ENCODE measurements at regions not wholly inside any gene's neighbourhood (a gene's known extent, or its start where the extent isn't known, plus 50 kb on each side); places are given as distances from the start of the nearest gene placed in this dataset.

DNA sequence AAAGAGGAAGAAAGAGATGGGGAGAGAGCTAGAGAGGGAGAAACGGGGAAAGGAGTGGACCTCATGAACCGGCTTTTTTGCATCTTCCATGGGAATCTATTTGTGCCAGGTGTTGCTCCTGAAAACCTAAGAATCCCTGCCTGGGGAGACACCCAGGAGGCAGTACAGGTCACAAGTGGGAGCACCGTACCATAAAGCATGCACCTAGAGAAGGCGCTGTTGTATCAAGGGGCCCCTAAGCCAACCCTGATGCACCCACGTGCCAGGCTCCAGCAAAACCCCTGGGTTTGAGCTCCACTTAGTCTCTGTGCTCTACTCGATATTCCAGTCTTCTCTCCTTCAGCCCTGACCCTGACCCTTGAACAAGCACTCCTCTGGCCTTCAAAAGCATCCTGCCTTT is 233.6 kb downstream of the RRAGC start:
- Mint-ChIP-seq H3K27ac (no peak overlapping the region), H3K9me3 (no peaks in the 10 kb centered on the region), H3K4me3 (no peak overlapping the region), H3K36me3 (no peaks in the 10 kb centered on the region), H3K4me1 (no peaks in the 10 kb centered on the region), H3K27me3 (peaks cover 2% of the 10 kb centered on the region)

- H3K36me3 Mint-ChIP-seq = no peaks in the 10 kb centered on the region
Observed at GRCh38 chr1:38624336-38625039, 235.1 kb downstream of the RRAGC start.

GRCh38 chr1:38623529-38623928 is 236.0 kb downstream of the RRAGC start:
- no peaks in the 10 kb centered on the region for H3K4me1 Mint-ChIP-seq
- H3K27me3 Mint-ChIP-seq = no peaks in the 10 kb centered on the region
- H3K27ac Mint-ChIP-seq = no peak overlapping the region
- H3K9me3 Mint-ChIP-seq = no peaks in the 10 kb centered on the region
- H3K4me3 Mint-ChIP-seq = no peak overlapping the region
- H3K36me3 Mint-ChIP-seq = no peaks in the 10 kb centered on the region

More at GRCh38 chr1:38624336-38625039, 235.1 kb downstream of the RRAGC start:
- Mint-ChIP-seq H3K9me3 (no peaks in the 10 kb centered on the region), H3K27ac (no peak overlapping the region), H3K27me3 (no peaks in the 10 kb centered on the region), H3K4me1 (no peaks in the 10 kb centered on the region), H3K4me3 (no peak overlapping the region)

DNA sequence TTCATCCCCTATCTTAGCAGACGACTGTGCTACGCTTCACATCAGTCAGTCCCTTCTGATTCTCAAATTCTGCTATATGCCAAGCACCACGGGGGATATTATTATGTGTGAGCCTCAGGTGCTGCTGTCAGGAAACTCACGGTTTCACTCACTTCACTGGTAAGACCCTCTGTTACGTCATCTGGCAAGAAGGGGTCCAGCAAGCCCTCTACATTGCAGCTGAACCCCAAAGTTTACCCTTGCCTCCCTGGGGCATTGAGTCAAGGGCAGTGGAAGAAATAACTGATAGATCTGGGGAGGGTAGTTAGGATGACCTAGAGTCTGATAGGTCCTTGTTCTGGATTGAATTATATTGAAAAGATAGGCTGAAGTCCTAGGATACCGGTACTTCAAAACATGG is 237.4 kb downstream of the RRAGC start:
- H3K27ac Mint-ChIP-seq = no peak overlapping the region
- no peaks in the 10 kb centered on the region for H3K36me3 Mint-ChIP-seq
- H3K27me3 Mint-ChIP-seq = peaks cover 4% of the 10 kb centered on the region
- H3K4me1 Mint-ChIP-seq = no peaks in the 10 kb centered on the region
- no peak overlapping the region for H3K4me3 Mint-ChIP-seq
- no peaks in the 10 kb centered on the region for H3K9me3 Mint-ChIP-seq

DNA sequence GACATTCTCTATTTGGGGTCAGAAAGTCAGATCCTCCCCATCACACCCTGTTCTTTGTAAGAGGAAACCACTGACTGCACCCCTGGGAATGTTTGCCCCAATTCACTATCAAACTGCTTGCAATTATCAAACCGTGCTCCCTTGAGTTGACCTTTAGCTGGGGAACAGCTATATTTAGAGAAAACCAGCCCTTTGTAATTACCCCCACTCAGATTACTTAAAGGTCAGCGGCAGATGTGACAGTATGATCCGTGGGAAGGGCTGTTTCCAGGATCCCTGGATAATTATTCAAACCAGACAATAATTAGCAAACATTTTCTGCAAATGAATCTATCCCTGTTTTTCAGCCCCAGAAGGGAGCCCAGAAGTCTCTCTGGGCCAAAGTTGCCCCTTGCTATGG is 242.7 kb downstream of the RRAGC start:
- Mint-ChIP-seq H3K27ac (no peak overlapping the region), H3K27me3 (peaks cover 6% of the 10 kb centered on the region)

GRCh38 chr1:38615680-38616079 is 243.9 kb downstream of the RRAGC start:
- Mint-ChIP-seq H3K4me1 (no peaks in the 10 kb centered on the region), H3K27me3 (peaks cover 6% of the 10 kb centered on the region)

More for the DNA sequence above, 242.7 kb downstream of the RRAGC start:
- no peaks in the 10 kb centered on the region for H3K9me3 Mint-ChIP-seq
- no peaks in the 10 kb centered on the region for H3K36me3 Mint-ChIP-seq
- no peak overlapping the region for H3K4me3 Mint-ChIP-seq
- H3K4me1 Mint-ChIP-seq = no peaks in the 10 kb centered on the region

DNA sequence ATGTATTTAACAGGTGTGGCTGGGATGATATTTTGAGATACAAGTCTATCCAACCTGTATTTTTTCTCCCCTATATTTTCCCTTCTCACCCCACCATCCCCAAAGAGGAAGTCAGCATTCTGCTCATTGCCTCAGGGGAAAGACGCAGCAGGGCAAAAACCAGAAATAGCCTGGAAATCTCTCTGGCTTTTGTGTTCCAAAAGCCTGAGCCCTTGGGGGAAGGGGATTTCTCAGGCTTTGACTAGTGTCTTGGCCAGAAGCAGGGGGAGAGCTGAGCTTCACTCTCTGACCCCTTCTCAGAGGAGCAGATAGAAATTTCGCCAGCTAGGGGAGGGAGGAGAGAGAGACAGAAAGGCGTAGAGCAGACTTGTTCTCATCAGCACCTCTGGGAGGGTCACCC is 244.7 kb downstream of the RRAGC start:
- Mint-ChIP-seq H3K36me3 (no peaks in the 10 kb centered on the region), H3K27ac (no peak overlapping the region), H3K4me3 (no peak overlapping the region), H3K27me3 (peaks cover 6% of the 10 kb centered on the region), H3K4me1 (no peaks in the 10 kb centered on the region), H3K9me3 (no peaks in the 10 kb centered on the region)

More at GRCh38 chr1:38615680-38616079, 243.9 kb downstream of the RRAGC start:
- no peak overlapping the region for H3K27ac Mint-ChIP-seq
- H3K9me3 Mint-ChIP-seq = no peaks in the 10 kb centered on the region
- H3K36me3 Mint-ChIP-seq = no peaks in the 10 kb centered on the region
- H3K4me3 Mint-ChIP-seq = no peak overlapping the region

- H3K4me1 Mint-ChIP-seq = no peaks in the 10 kb centered on the region
- peaks cover 8% of the 10 kb centered on the region for H3K27me3 Mint-ChIP-seq
- no peaks in the 10 kb centered on the region for H3K9me3 Mint-ChIP-seq
- H3K4me3 Mint-ChIP-seq = no peak overlapping the region
- H3K27ac Mint-ChIP-seq = no peak overlapping the region
- no peaks in the 10 kb centered on the region for H3K36me3 Mint-ChIP-seq
Observed at GRCh38 chr1:38613996-38614395, 245.6 kb downstream of the RRAGC start.

- peaks cover 8% of the 10 kb centered on the region for H3K27me3 Mint-ChIP-seq
- no peaks in the 10 kb centered on the region for H3K9me3 Mint-ChIP-seq
- no peaks in the 10 kb centered on the region for H3K36me3 Mint-ChIP-seq
- H3K27ac Mint-ChIP-seq = no peak overlapping the region
- H3K4me1 Mint-ChIP-seq = no peaks in the 10 kb centered on the region
- no peak overlapping the region for H3K4me3 Mint-ChIP-seq
Observed at GRCh38 chr1:38612951-38613350, 246.6 kb downstream of the RRAGC start.

GRCh38 chr1:38611664-38612211 is 247.8 kb downstream of the RRAGC start:
- H3K27me3 Mint-ChIP-seq = peaks cover 5% of the 10 kb centered on the region
- no peak overlapping the region for H3K27ac Mint-ChIP-seq
- H3K4me1 Mint-ChIP-seq = no peaks in the 10 kb centered on the region
- no peak overlapping the region for H3K4me3 Mint-ChIP-seq
- no peaks in the 10 kb centered on the region for H3K9me3 Mint-ChIP-seq
- H3K36me3 Mint-ChIP-seq = no peaks in the 10 kb centered on the region

DNA sequence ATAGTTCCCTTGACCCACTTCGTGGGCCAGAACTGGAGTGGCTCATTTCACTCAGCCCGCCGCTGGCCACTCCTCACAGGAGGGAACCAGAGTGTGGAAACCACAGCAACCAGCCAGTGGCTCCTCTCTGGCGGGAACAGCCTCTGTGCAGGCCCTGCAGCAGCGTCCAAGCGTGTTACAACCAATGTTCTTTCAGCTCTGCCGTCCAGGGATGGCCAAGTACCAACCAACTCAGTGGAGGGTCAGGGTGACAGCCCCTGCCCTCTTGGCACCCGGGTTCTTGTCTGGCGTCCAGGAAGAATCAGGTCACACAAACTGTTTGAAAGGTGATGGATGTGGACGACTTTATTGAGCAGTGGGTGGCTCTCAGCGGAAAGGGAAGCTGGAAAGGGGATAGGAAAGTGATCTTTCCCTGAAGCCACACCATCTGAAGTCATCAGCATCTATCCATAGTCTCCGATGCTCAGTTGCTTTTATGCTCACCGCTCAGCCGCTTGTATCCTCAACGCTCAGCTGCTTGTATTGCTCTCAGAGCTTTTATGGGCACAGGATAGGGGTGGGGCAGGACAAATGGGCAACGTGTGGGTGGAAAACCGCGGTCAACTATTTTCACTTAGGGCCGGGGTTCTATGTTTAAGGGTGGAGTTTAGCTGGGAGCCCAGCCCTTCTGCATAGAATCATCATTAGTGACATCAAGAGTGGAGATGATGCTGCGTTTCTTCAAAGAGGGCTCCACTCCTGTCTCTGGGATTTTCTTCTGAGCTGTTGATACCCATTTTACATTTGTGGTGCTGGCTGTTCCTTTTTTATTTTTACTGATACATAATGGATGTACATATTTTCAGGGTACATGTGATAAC is 250.2 kb downstream of the RRAGC start:
- Mint-ChIP-seq H3K36me3 (no peaks in the 10 kb centered on the region), H3K4me3 (no peak overlapping the region), H3K27ac (no peak overlapping the region), H3K4me1 (no peaks in the 10 kb centered on the region), H3K27me3 (peaks cover 3% of the 10 kb centered on the region), H3K9me3 (no peaks in the 10 kb centered on the region)

DNA sequence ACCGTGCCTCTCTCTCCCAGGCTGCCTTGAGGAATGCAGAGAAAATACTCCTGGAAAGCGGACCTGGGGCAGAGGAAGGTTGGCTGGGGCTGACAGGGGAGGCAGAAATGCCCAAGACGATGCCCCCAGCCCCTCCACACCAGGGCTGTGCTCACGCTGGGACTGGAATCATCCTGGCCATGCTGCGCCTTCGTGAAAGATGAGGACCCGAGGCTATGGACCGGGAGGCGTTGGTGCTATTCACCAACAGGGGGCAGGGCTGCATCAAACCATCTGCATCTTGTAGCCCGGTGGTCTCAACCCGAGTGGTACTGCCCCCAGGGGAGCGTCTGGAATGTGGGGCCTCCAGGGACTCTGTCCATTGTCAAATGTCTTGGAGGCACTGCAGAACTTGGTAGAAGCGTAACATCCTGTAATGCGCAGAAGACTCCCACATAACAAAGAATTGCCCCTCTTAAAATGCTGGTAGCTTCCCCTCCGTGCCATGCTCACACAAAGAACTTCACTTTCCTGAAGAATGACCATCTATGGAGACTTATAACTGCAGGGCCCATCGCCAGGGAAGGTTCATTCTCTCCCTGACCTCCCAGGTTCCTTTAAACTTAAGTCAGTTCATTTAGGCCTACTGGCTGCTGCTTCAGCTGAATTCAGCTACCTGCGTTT is 251.2 kb downstream of the RRAGC start:
- H3K9me3 Mint-ChIP-seq = no peaks in the 10 kb centered on the region
- H3K4me1 Mint-ChIP-seq = no peaks in the 10 kb centered on the region
- H3K36me3 Mint-ChIP-seq = no peaks in the 10 kb centered on the region
- peaks cover 3% of the 10 kb centered on the region for H3K27me3 Mint-ChIP-seq
- no peak overlapping the region for H3K4me3 Mint-ChIP-seq
- H3K27ac Mint-ChIP-seq = no peak overlapping the region

DNA sequence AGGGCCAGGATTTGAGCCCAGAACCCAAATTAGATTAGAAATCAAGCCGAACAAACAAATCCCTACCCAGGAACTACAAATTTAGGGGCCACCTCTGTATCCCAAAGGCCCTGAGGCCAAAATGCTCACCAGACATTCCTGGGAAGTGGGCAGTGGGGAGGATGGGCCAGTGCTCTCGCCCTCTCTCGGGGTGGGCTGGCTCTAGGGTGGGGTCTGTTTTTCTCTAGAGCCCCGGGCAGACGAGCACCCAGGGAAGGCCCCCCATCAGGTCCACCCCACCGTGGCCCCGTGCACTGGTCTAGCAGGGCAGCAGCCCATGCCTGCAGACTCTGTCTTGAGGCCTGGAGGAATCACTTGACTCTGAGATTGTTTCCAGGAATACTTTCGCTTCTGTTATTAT is 252.0 kb downstream of the RRAGC start:
- Mint-ChIP-seq H3K4me1 (no peaks in the 10 kb centered on the region), H3K9me3 (no peaks in the 10 kb centered on the region), H3K36me3 (no peaks in the 10 kb centered on the region), H3K4me3 (no peak overlapping the region), H3K27me3 (peaks cover 3% of the 10 kb centered on the region), H3K27ac (no peak overlapping the region)

GRCh38 chr1:38605063-38605462 is 254.5 kb downstream of the RRAGC start:
- H3K4me3 Mint-ChIP-seq = no peak overlapping the region
- no peaks in the 10 kb centered on the region for H3K9me3 Mint-ChIP-seq
- peaks cover 4% of the 10 kb centered on the region for H3K27me3 Mint-ChIP-seq
- no peaks in the 10 kb centered on the region for H3K36me3 Mint-ChIP-seq
- H3K27ac Mint-ChIP-seq = no peak overlapping the region
- no peaks in the 10 kb centered on the region for H3K4me1 Mint-ChIP-seq

DNA sequence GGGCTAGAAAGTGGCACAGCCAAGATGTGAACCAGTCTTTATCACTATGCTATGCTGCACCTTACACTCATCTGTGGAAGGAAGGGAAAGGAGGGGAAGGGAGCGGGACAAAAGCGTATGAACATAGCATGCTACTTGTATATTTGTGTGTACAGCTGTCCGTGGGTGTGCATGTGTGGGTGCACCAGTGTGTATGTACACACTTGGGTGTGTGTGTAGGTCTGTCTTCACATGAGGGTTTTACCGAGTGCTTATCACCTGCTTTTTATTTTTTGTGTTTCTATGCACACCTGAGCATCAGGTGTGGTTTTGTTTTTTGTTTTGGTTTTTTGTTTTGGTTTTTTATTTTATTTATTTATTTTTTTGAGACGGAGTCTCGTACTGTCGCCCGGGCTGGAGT is 255.7 kb downstream of the RRAGC start:
- Mint-ChIP-seq H3K4me1 (no peaks in the 10 kb centered on the region), H3K9me3 (no peaks in the 10 kb centered on the region), H3K27me3 (peaks cover 2% of the 10 kb centered on the region), H3K36me3 (no peaks in the 10 kb centered on the region), H3K27ac (no peak overlapping the region), H3K4me3 (no peak overlapping the region)

- Mint-ChIP-seq H3K36me3 (no peaks in the 10 kb centered on the region), H3K4me3 (no peak overlapping the region), H3K27ac (no peak overlapping the region), H3K4me1 (no peaks in the 10 kb centered on the region), H3K27me3 (peaks cover 1% of the 10 kb centered on the region), H3K9me3 (no peaks in the 10 kb centered on the region)
Observed at GRCh38 chr1:38600905-38601304, 258.7 kb downstream of the RRAGC start.

All from activated naive CD4-positive, alpha-beta T cell treated with anti-CD3 and anti-CD28 coated beads, Interleukin-2, amount 50 U/mL, for 24 hours (primary cell).